IMR-90 (cell line): ENCODE measurements at regions not wholly inside any gene's neighbourhood (a gene's known extent, or its start where the extent isn't known, plus 50 kb on each side); places are given as distances from the start of the nearest gene placed in this dataset.

ENCODE experiments used
- ATAC-seq: fragments of 200-7000 bp; cut with Tn5 transposase; 2 replicates; pipeline ENCODE4 v1.9.1; 2020; ENCODE audit warnings: low read depth, mild to moderate bottlenecking, moderate library complexity
- BruUV-seq: library from RNA; stranded (reverse); fragments of 400-500 nt; replicated peaks from 2 replicates; lab custom pipeline; 2021; lab: Mats Ljungman, UMichigan
- CTCF ChIA-PET: fragments of 300-600 bp; formaldehyde crosslinking; extraction: SDS; loops from one replicate; lab custom pipeline; 2021; ENCODE audit warnings: antibody characterized with exemption; lab: Yijun Ruan, JAX
- POLR2A ChIA-PET: fragments of 300-600 bp; sonication (Branson Sonifier 250); formaldehyde crosslinking; loops from one replicate; lab custom pipeline; 2022; ENCODE audit warnings: antibody characterized with exemption; ENCODE audit not compliant: unreplicated experiment; lab: Charles Lee
- DNase-seq: peaks from one replicate; pipeline ENCODE4 v3.0.0; 2013
- H2AFZ ChIP-seq: replicated peaks from 2 replicates; pipeline ENCODE3; 2013; ENCODE audit warnings: low read length, mild to moderate bottlenecking; ENCODE audit not compliant: poor library complexity
- H2AK5ac ChIP-seq: 2 replicates; pipeline ENCODE4 v1.6.1; 2013; ENCODE audit warnings: low read depth, low read length, inconsistent platforms
- H2AK9ac ChIP-seq: replicated peaks from 2 replicates; pipeline ENCODE3; 2013; ENCODE audit warnings: mild to moderate bottlenecking, low read depth, low read length, moderate library complexity; ENCODE audit not compliant: poor library complexity
- H2BK120ac ChIP-seq: 2 replicates; pipeline ENCODE4 v1.6.1; 2013; ENCODE audit warnings: low read depth, low read length, inconsistent platforms
- H2BK15ac ChIP-seq: 3 replicates; pipeline ENCODE4 v1.6.1; 2013; ENCODE audit warnings: low read depth, low read length, inconsistent platforms
- H2BK20ac ChIP-seq: 2 replicates; pipeline ENCODE4 v1.6.1; 2013; ENCODE audit warnings: low read depth, mild to moderate bottlenecking, inconsistent platforms, low read length, moderate library complexity
- H2BK5ac ChIP-seq: 2 replicates; pipeline ENCODE4 v1.6.1; 2013; ENCODE audit warnings: mild to moderate bottlenecking, low read depth, low read length, inconsistent platforms; ENCODE audit not compliant: poor library complexity, severe bottlenecking
- H3K14ac ChIP-seq: replicated peaks from 2 replicates; pipeline ENCODE4 v1.6.1; 2013; ENCODE audit warnings: low read depth, low read length, inconsistent platforms
- H3K18ac ChIP-seq: 2 replicates; pipeline ENCODE4 v1.6.1; 2013; ENCODE audit warnings: low read depth, low read length, control low read depth
- H3K23ac ChIP-seq: 2 replicates; pipeline ENCODE4 v1.6.1; 2013; ENCODE audit warnings: low read depth, low read length, inconsistent platforms
- H3K27ac ChIP-seq: 2 replicates; pipeline ENCODE4 v1.5.1; 2013; ENCODE audit warnings: mild to moderate bottlenecking, control low read depth, low read length; ENCODE audit not compliant: insufficient read depth
- H3K27me3 ChIP-seq: 2 replicates; pipeline ENCODE4 v1.6.1; 2013; ENCODE audit warnings: low read length; ENCODE audit not compliant: control insufficient read depth, insufficient read depth
- H3K36me3 ChIP-seq: 2 replicates; pipeline ENCODE4 v1.6.1; 2013; ENCODE audit warnings: low read length, mixed read lengths; ENCODE audit not compliant: control insufficient read depth, insufficient read depth
- H3K4ac ChIP-seq: 2 replicates; pipeline ENCODE4 v1.6.1; 2013; ENCODE audit warnings: low read depth, low read length, inconsistent platforms
- H3K4me1 ChIP-seq: 2 replicates; pipeline ENCODE4 v1.6.1; 2013; ENCODE audit warnings: low read length, mixed read lengths; ENCODE audit not compliant: control insufficient read depth, insufficient read depth
- H3K4me2 ChIP-seq: 2 replicates; pipeline ENCODE4 v1.6.1; 2013; ENCODE audit warnings: low read depth, mild to moderate bottlenecking, control low read depth, low read length, moderate library complexity
- H3K4me3 ChIP-seq: 2 replicates; pipeline ENCODE4 v1.5.1; 2013; ENCODE audit warnings: low read depth, mild to moderate bottlenecking, control low read depth, low read length, moderate library complexity; ENCODE audit not compliant: insufficient read depth
- H3K56ac ChIP-seq: 2 replicates; pipeline ENCODE4 v1.6.1; 2013; ENCODE audit warnings: low read length, inconsistent platforms; ENCODE audit not compliant: insufficient read depth; ENCODE audit errors: extremely low read depth
- H3K79me1 ChIP-seq, 2 experiments: 2 replicates each; pipeline ENCODE4 v1.6.1; 2013; ENCODE audit warnings: low read length in 2 of 2, inconsistent platforms in 1 of 2, low read depth in 1 of 2
- H3K9ac ChIP-seq: 2 replicates; pipeline ENCODE4 v1.6.1; 2013; ENCODE audit warnings: low read depth, low read length, control low read depth
- H3K9me1 ChIP-seq: 2 replicates; pipeline ENCODE4 v1.6.1; 2013; ENCODE audit warnings: low read length, inconsistent platforms; ENCODE audit not compliant: insufficient read depth
- H3K9me3 ChIP-seq: 2 replicates; pipeline ENCODE4 v1.6.1; 2013; ENCODE audit warnings: low read length; ENCODE audit not compliant: control insufficient read depth, insufficient read depth
- H4K20me1 ChIP-seq: 2 replicates; pipeline ENCODE4 v1.6.1; 2013; ENCODE audit warnings: low read length, inconsistent platforms; ENCODE audit not compliant: insufficient read depth
- H4K5ac ChIP-seq: 2 replicates; pipeline ENCODE4 v1.6.1; 2013; ENCODE audit warnings: mild to moderate bottlenecking, low read depth, low read length, control low read depth
- H4K8ac ChIP-seq, 2 experiments: 2 replicates each; pipeline ENCODE4 v1.6.1; 2013; ENCODE audit warnings: low read depth in 2 of 2, low read length in 2 of 2, control low read depth in 1 of 2, inconsistent platforms in 1 of 2
- H4K91ac ChIP-seq: 2 replicates; pipeline ENCODE4 v1.6.1; 2013; ENCODE audit warnings: low read depth, low read length, inconsistent platforms; ENCODE audit not compliant: insufficient read depth
- FOS ChIP-seq: fragments of 150-350 bp; IDR thresholded peaks from 2 replicates; pipeline ENCODE4 v1.6.1; 2016; ENCODE audit warnings: low read depth, low read length
- MAFK ChIP-seq: IDR thresholded peaks from 2 replicates; pipeline ENCODE4 v1.6.1; 2012; ENCODE audit warnings: low read depth, low read length, improper control_type of control experiment
- POLR2A ChIP-seq: IDR thresholded peaks from 2 replicates; pipeline ENCODE4 v1.6.1; 2012; ENCODE audit warnings: mild to moderate bottlenecking, low read depth, low read length
- RAD21 ChIP-seq: IDR thresholded peaks from 2 replicates; pipeline ENCODE4 v1.6.1; 2012; ENCODE audit warnings: low read length, improper control_type of control experiment
- SMC3 ChIP-seq: fragments of 150-350 bp; IDR thresholded peaks from 2 replicates; pipeline ENCODE4 v1.6.1; 2016; ENCODE audit warnings: low read depth, mild to moderate bottlenecking, antibody characterized with exemption, low read length, moderate library complexity
- WGBS, 2 experiments: methylation state at CpG; one replicate each; pipeline versions ENCODE4 v1.1.5 to v1.1.7; 2013; ENCODE audit warnings: missing lambda C conversion rate in 2 of 2; ENCODE audit not compliant: insufficient read length in 1 of 2; ENCODE audit errors: extremely low coverage in 2 of 2; 5-methylcytosine and 5-hydroxymethylcytosine counted together
- dilution Hi-C: fragments of 300-500 bp; cut with HindIII; formaldehyde crosslinking; loops from one replicate; pipeline ENCODE4 v1.14.3; 2018; ENCODE audit warnings: low sequenced_read_pairs; ENCODE audit not compliant: unreplicated experiment
- in situ Hi-C: fragments of 300-500 bp; cut with MboI; formaldehyde crosslinking; loops from 3 replicates; pipeline ENCODE4 v1.14.3; 2019; ENCODE audit warnings: low sequenced_read_pairs, inconsistent platforms, mixed read lengths
- intact Hi-C: fragments of 100-400 bp; cut with micrococcal nuclease; formaldehyde crosslinking; loops from 2 replicates; pipeline ENCODE4 v1.10.0; 2022
- TF ChIP-seq, protein P1 (sequence below): fragments of 150-350 bp; IDR thresholded peaks from 2 replicates; pipeline ENCODE4 v1.6.1; 2016; ENCODE audit warnings: low read depth, mild to moderate bottlenecking, low read length, moderate library complexity, borderline replicate concordance

DNA sequence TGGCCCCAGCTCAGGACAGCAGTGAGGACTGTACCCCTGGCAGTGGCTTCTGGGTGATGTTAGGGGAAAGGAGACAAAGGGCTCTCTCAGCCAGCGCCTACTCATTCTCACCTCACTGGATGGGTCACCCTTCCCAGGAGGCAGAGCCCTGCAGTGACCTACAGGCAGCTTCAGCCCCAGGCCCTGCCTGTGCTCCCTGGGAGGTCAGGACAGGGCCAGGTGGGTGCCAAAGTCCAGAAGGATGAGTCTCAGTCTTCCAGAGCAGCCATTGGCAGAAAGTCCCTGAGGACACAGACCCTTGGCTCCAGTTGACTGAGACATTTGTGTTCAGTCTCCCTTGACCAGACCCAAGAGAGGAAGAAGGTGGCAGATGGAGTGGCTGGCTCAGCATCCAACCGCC lies 75.1 kb downstream of the TEX51 start:
- WGBS, 2 experiments = no CpG with 5 or more reads among the region's 2 CpGs
- Histone ChIP-seq H3K18ac (no peak overlapping the region), H3K4me2 (no peak overlapping the region), H3K36me3 (no peaks in the 10 kb centered on the region), H4K20me1 (no peaks in the 10 kb centered on the region), H3K27me3 (peaks cover 48% of the 10 kb centered on the region), H4K5ac (no peak overlapping the region), H4K91ac (no peak overlapping the region), H3K56ac (no peak overlapping the region), H2AFZ (peak overlapping the region; percentile 43), H3K23ac (no peak overlapping the region), H3K79me1 (no peaks in the 10 kb centered on the region), H2BK120ac (no peak overlapping the region), H4K8ac (no peak overlapping the region), H3K14ac (no peak overlapping the region), H3K4ac (no peak overlapping the region), H3K4me1 (no peaks in the 10 kb centered on the region), H3K9me3 (no peaks in the 10 kb centered on the region), H3K27ac (no peak overlapping the region), H3K9me1 (no peaks in the 10 kb centered on the region), H2AK5ac (no peak overlapping the region), H2AK9ac (no peak overlapping the region), H3K9ac (no peak overlapping the region), H2BK5ac (no peak overlapping the region), H2BK20ac (no peak overlapping the region), H3K4me3 (no peak overlapping the region), H2BK15ac (no peak overlapping the region)
- intact Hi-C loops = no loop called here
- ChIA-PET POLR2A (no interaction called here), CTCF (no interaction called here)
- TF ChIP-seq RAD21 (no peak), FOS (no peak), POLR2A (no peak), MAFK (no peak), SMC3 (no peak)
- TF ChIP-seq, protein P1, sequence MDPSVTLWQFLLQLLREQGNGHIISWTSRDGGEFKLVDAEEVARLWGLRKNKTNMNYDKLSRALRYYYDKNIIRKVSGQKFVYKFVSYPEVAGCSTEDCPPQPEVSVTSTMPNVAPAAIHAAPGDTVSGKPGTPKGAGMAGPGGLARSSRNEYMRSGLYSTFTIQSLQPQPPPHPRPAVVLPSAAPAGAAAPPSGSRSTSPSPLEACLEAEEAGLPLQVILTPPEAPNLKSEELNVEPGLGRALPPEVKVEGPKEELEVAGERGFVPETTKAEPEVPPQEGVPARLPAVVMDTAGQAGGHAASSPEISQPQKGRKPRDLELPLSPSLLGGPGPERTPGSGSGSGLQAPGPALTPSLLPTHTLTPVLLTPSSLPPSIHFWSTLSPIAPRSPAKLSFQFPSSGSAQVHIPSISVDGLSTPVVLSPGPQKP = no peak
- BruUV-seq = no TSS peak
- no peak for DNase-seq
- ATAC-seq = no peak
- dilution Hi-C loops = no loop called here
- in situ Hi-C loops = no loop called here
